Activated CD4-positive, alpha-beta T cell treated with anti-CD3 and anti-CD28 coated beads for 36 hours (primary cell): ENCODE measurements at regions not wholly inside any gene's neighbourhood (a gene's known extent, or its start where the extent isn't known, plus 50 kb on each side); places are given as distances from the start of the nearest gene placed in this dataset.

Source experiments
- ATAC-seq: fragments of 200-7000 bp; cut with Tn5 transposase; one replicate; pipeline ENCODE4 v1.10.0; 2021; ENCODE audit warnings: mild to moderate bottlenecking, moderate library complexity
- CTCF ChIA-PET: fragments of 350-600 bp; sonication (Branson Sonifier 250); formaldehyde crosslinking; loops from one replicate; lab custom pipeline; 2021; ENCODE audit warnings: antibody characterized with exemption; lab: Charles Lee
- POLR2A ChIA-PET: fragments of 350-600 bp; sonication (Branson Sonifier 250); formaldehyde crosslinking; loops from one replicate; lab custom pipeline; 2021; ENCODE audit warnings: antibody characterized with exemption, inconsistent platforms; lab: Charles Lee
- DNase-seq: peaks from one replicate; pipeline ENCODE4 v3.0.0-alpha.2; 2020
- H3K27ac Mint-ChIP-seq: one replicate; pipeline ENCODE4 v1.8.0; 2021; ENCODE audit warnings: mixed read lengths
- H3K27me3 Mint-ChIP-seq: one replicate; pipeline ENCODE4 v1.8.0; 2021; ENCODE audit warnings: mixed read lengths
- H3K36me3 Mint-ChIP-seq: one replicate; pipeline ENCODE4 v1.8.0; 2021; ENCODE audit warnings: low read depth, mixed read lengths
- H3K4me1 Mint-ChIP-seq: one replicate; pipeline ENCODE4 v1.8.0; 2021; ENCODE audit warnings: mixed read lengths
- H3K4me3 Mint-ChIP-seq: one replicate; pipeline ENCODE4 v1.8.0; 2021; ENCODE audit warnings: mild to moderate bottlenecking, moderate library complexity, mixed read lengths
- H3K9me3 Mint-ChIP-seq: one replicate; pipeline ENCODE4 v1.8.0; 2021; ENCODE audit warnings: low read depth, mixed read lengths
- intact Hi-C, 2 experiments: fragments of 100-400 bp; cut with DNase I in 1 of 2; cut with micrococcal nuclease in 1 of 2; formaldehyde crosslinking; loops; one replicate each; pipeline versions ENCODE4 v1.14.2 to v1.15.1; 2022 to 2024; cut with DNase I, micrococcal nuclease

- DNase-seq (peak; percentile 74), ATAC-seq (peak; percentile 88)
- no peaks in the 10 kb centered on the region for H3K36me3 Mint-ChIP-seq
- H3K4me3 Mint-ChIP-seq, result peak overlapping the region; percentile 60
- intact Hi-C loops, result loop anchor here (2.0 to 10.0 kb wide), 5 partner anchors 89 to 532 kb away; partner anchors contain the start of gene BCOR (in 1 of the 2)
- H3K9me3 Mint-ChIP-seq, result no peaks in the 10 kb centered on the region
- H3K27ac Mint-ChIP-seq, result peak overlapping the region; percentile 63
- no peaks in the 10 kb centered on the region for H3K27me3 Mint-ChIP-seq
- POLR2A ChIA-PET, result no interaction called here
- CTCF ChIA-PET, result interaction anchor here (0.6 to 1.2 kb wide), 4 partner anchors 53 to 825 kb away, joined by 3 read pairs; no protein-coding TSS in a partner anchor
- H3K4me1 Mint-ChIP-seq, result peaks cover 13% of the 10 kb centered on the region
Measured at GRCh38 chrX:40266490-40267333, 169.0 kb upstream of the BCOR start.

- peak overlapping the region; percentile 60 for H3K4me3 Mint-ChIP-seq
- H3K27ac Mint-ChIP-seq, result no peak overlapping the region
- peaks cover 13% of the 10 kb centered on the region for H3K4me1 Mint-ChIP-seq
- ATAC-seq (no peak), DNase-seq (no peak)
- POLR2A ChIA-PET, result no interaction called here
- H3K36me3 Mint-ChIP-seq, result no peaks in the 10 kb centered on the region
- H3K9me3 Mint-ChIP-seq, result no peaks in the 10 kb centered on the region
- CTCF ChIA-PET, result no interaction called here
- H3K27me3 Mint-ChIP-seq, result no peaks in the 10 kb centered on the region
- intact Hi-C loops, result loop anchor here (2.0 to 10.0 kb wide), 5 partner anchors 89 to 531 kb away; partner anchors contain the start of gene BCOR (in 1 of the 2)
Measured at GRCh38 chrX:40265936-40266335, 168.2 kb upstream of the BCOR start.

DNA sequence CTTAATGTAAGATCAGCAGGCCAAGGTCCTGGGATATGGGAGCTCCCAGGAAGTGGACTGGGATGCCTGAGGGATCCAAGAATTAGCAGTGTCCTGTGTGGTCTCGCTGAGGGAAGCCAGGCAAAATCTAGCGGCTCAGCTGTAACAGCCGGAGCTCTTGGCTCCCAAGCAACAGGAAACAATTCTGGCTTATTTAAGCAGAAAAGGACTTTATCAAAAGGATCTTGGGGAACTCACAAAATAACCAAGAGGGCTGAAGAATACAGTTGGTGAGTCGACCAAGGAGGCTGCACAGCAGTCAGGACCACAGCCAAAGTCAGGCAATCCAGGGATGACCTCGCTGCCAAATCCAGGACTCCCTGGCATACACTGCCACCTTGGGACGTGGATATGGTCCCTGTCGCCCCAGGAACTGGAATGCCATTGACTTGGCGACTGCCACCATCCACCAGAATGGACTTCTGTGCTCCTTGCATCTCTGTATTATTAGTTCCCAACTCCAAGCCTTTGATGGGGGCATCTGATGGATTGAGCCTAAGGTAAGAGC lies 165.3 kb upstream of the BCOR start:
- ChIA-PET CTCF (no interaction called here), POLR2A (no interaction called here)
- intact Hi-C loops, result loop anchor here in 1 of 2 experiments (10.0 kb wide), 1 partner anchor 528 kb away; no protein-coding TSS in a partner anchor

DNA sequence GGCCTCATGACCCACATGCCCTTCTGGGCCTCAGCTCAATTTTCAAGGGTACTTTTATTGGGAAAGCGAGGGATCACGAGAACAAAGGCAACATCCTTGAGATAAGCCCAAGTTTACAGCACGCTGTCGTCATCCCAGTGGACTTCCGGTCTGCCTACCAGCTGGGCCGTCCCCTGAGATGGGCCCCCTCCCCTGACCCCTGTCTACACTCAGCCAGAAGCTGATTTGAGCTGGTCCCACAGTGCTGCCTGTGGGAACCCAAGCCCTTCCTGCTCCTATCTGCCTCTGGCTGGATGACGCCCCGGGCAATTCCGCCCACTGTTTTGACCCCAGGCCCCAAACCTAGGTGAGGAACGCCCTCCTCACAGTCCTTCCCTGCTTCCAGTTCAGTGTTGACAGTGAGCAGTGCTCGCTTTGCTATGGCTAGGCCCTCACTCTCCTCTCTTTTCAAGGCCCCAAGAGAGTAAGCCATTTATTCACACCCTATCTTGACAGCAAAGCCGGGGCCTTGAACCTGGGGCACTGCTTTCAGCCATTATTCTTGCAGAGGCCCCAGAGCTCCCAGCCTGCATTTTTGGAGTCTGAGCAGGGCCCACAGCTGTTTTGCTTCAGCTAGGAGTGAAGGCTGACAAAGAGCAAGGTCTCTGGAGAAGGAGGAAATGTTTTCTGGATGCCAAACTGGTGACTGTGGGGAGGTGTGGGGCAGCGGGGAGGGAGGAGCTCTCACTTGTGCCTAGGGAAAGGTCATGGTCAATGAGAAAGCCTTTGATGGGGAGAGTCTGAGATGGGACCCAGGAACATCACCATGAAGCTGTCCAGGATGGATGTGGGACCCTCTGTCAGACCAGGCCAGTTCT lies 164.6 kb upstream of the BCOR start:
- Mint-ChIP-seq H3K4me3 (no peak overlapping the region), H3K27me3 (no peaks in the 10 kb centered on the region), H3K27ac (no peak overlapping the region), H3K36me3 (no peaks in the 10 kb centered on the region), H3K9me3 (no peaks in the 10 kb centered on the region), H3K4me1 (peaks cover 10% of the 10 kb centered on the region)
- ChIA-PET POLR2A (no interaction called here), CTCF (no interaction called here)
- intact Hi-C loops, result loop anchor here in 1 of 2 experiments (10.0 kb wide), 1 partner anchor 528 kb away; no protein-coding TSS in a partner anchor
- DNase-seq (no peak), ATAC-seq (no peak)

More for the DNA sequence above, 165.3 kb upstream of the BCOR start:
- no peaks in the 10 kb centered on the region for H3K27me3 Mint-ChIP-seq
- no peak for DNase-seq
- no peak for ATAC-seq
- no peak overlapping the region for H3K27ac Mint-ChIP-seq
- H3K4me3 Mint-ChIP-seq, result no peak overlapping the region
- H3K9me3 Mint-ChIP-seq, result no peaks in the 10 kb centered on the region
- no peaks in the 10 kb centered on the region for H3K36me3 Mint-ChIP-seq
- H3K4me1 Mint-ChIP-seq, result peaks cover 13% of the 10 kb centered on the region

GRCh38 chrX:40261833-40262156 lies 164.0 kb upstream of the BCOR start:
- POLR2A ChIA-PET, result no interaction called here
- no peak for DNase-seq
- no peak overlapping the region for H3K27ac Mint-ChIP-seq
- CTCF ChIA-PET, result no interaction called here
- H3K4me1 Mint-ChIP-seq, result peaks cover 6% of the 10 kb centered on the region
- H3K4me3 Mint-ChIP-seq, result no peak overlapping the region
- no peak for ATAC-seq
- intact Hi-C loops, result loop anchor here in 1 of 2 experiments (10.0 kb wide), 1 partner anchor 527 kb away; no protein-coding TSS in a partner anchor
- H3K9me3 Mint-ChIP-seq, result no peaks in the 10 kb centered on the region
- no peaks in the 10 kb centered on the region for H3K36me3 Mint-ChIP-seq
- H3K27me3 Mint-ChIP-seq, result no peaks in the 10 kb centered on the region

GRCh38 chrX:40260146-40260747 lies 162.5 kb upstream of the BCOR start:
- Mint-ChIP-seq H3K4me1 (no peaks in the 10 kb centered on the region), H3K27me3 (no peaks in the 10 kb centered on the region), H3K9me3 (no peaks in the 10 kb centered on the region), H3K27ac (no peak overlapping the region), H3K36me3 (no peaks in the 10 kb centered on the region), H3K4me3 (no peak overlapping the region)
- no peak for DNase-seq
- no peak for ATAC-seq
- POLR2A ChIA-PET, result no interaction called here
- intact Hi-C loops, result loop anchor here in 1 of 2 experiments (10.0 kb wide), 1 partner anchor 525 kb away; no protein-coding TSS in a partner anchor
- CTCF ChIA-PET, result interaction anchor here (0.5 to 0.9 kb wide), 2 partner anchors 9 to 139 kb away, joined by 3 read pairs; no protein-coding TSS in a partner anchor

DNA sequence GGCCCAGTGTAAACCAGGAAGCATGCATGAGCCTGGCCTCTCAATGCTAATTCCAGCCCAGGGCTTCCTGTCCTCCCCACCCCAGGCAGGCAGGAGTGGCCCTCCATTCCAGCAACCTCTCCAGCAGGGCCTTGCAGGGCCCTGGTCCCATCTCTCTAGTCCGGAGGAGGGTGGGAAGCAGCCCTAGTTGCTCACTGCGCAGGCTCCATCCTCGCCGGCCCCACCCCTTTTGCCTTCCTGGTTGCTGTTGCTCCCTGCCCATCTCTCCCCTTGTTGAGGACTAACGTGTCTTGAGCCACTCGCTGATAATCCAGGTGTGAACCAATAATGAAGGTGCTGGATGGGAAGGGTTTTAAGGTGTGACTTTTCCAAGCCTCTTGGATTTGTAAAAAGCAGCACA lies 161.2 kb upstream of the BCOR start:
- ATAC-seq (no peak), DNase-seq (no peak)
- ChIA-PET CTCF (no interaction called here), POLR2A (no interaction called here)
- H3K36me3 Mint-ChIP-seq, result no peaks in the 10 kb centered on the region
- H3K9me3 Mint-ChIP-seq, result no peaks in the 10 kb centered on the region
- no peak overlapping the region for H3K4me3 Mint-ChIP-seq
- H3K4me1 Mint-ChIP-seq, result no peaks in the 10 kb centered on the region
- no peaks in the 10 kb centered on the region for H3K27me3 Mint-ChIP-seq
- no peak overlapping the region for H3K27ac Mint-ChIP-seq
- intact Hi-C loops, result no loop called here

DNA sequence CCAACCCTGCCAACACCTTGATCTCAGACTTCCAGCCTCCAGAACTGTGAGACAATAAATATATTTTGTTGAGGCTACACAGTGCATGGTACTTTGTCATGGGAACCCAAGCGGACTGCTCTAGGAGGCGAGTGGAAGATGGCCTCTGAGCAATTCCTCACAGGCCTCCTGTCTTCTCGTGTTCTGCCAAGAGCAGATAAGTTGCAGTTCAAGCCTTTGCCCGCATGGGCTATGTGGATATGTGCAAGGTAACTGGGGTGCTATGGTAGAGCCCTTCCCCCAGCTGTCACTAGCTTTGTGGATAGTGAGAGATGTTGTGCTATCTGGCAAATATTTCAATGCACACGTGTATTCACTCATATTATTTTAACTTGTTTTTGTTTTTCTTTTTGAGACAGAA lies 156.0 kb upstream of the BCOR start:
- no peaks in the 10 kb centered on the region for H3K4me1 Mint-ChIP-seq
- POLR2A ChIA-PET, result no interaction called here

GRCh38 chrX:40249582-40249981 lies 151.8 kb upstream of the BCOR start:
- intact Hi-C loops, result no loop called here
- ATAC-seq (no peak), DNase-seq (no peak)
- Mint-ChIP-seq H3K36me3 (no peaks in the 10 kb centered on the region), H3K9me3 (no peaks in the 10 kb centered on the region), H3K27ac (no peak overlapping the region), H3K4me1 (peaks cover 9% of the 10 kb centered on the region), H3K27me3 (no peaks in the 10 kb centered on the region), H3K4me3 (no peak overlapping the region)
- ChIA-PET CTCF (no interaction called here), POLR2A (no interaction called here)

More for the DNA sequence above, 156.0 kb upstream of the BCOR start:
- Mint-ChIP-seq H3K4me3 (no peak overlapping the region), H3K27me3 (no peaks in the 10 kb centered on the region), H3K36me3 (no peaks in the 10 kb centered on the region), H3K9me3 (no peaks in the 10 kb centered on the region), H3K27ac (no peak overlapping the region)
- DNase-seq (no peak), ATAC-seq (no peak)
- intact Hi-C loops, result no loop called here
- CTCF ChIA-PET, result no interaction called here

DNA sequence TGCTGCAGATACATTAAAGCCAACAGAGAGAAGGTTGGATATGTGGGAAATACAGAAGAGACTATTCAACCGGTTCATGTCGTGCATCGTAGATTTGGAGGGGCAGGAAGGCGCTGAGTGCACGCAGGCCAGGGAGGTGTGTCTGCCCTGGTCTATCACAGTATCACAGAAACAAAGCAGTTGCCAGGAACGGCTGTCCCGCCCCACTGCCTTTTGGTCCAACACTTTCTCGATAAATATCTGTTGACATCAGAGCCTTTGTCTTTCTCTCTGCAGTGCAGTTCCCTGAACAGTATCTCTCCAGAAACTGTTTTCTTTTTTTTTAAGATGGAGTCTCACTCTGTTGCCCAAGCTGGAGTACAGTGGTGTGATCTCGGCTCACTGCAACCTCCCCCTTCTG lies 151.1 kb upstream of the BCOR start:
- CTCF ChIA-PET, result no interaction called here
- POLR2A ChIA-PET, result no interaction called here
- DNase-seq, result no peak
- H3K4me3 Mint-ChIP-seq, result no peak overlapping the region
- no peaks in the 10 kb centered on the region for H3K36me3 Mint-ChIP-seq
- H3K27me3 Mint-ChIP-seq, result no peaks in the 10 kb centered on the region
- peaks cover 9% of the 10 kb centered on the region for H3K4me1 Mint-ChIP-seq
- intact Hi-C loops, result no loop called here
- no peak for ATAC-seq
- no peaks in the 10 kb centered on the region for H3K9me3 Mint-ChIP-seq
- no peak overlapping the region for H3K27ac Mint-ChIP-seq
